SK-N-SH treated with all-trans-retinoic acid at 6 μM for 48 hours (cell line): ENCODE measurements at regions not wholly inside any gene's neighbourhood (a gene's known extent, or its start where the extent isn't known, plus 50 kb on each side); places are given as distances from the start of the nearest gene placed in this dataset.

ENCODE experiments used
- ATAC-seq: fragments of 200-7000 bp; cut with Tn5 transposase; 3 replicates; pipeline ENCODE4 v1.9.1; 2020; ENCODE audit warnings: mild to moderate bottlenecking, moderate library complexity
- BACH2 ChIP-seq: fragments of 250-450 bp; sonication (Bioruptor Pico); IDR thresholded peaks from 2 replicates; pipeline ENCODE4 v1.9.0; 2021; ENCODE audit warnings: mild to moderate bottlenecking, borderline replicate concordance
- CSDC2 ChIP-seq: fragments of 250-450 bp; sonication (Bioruptor Pico); IDR thresholded peaks from 2 replicates; pipeline ENCODE4 v1.5.0; 2020; ENCODE audit warnings: mild to moderate bottlenecking, moderate library complexity
- ESRRG ChIP-seq: fragments of 250-450 bp; sonication (Bioruptor Pico); IDR thresholded peaks from 2 replicates; pipeline ENCODE4 v1.6.1; 2021; ENCODE audit warnings: mild to moderate bottlenecking
- ISL1 ChIP-seq: fragments of 250-450 bp; sonication (Bioruptor Pico); IDR thresholded peaks from 2 replicates; pipeline ENCODE4 v2.1.2; 2022; ENCODE audit warnings: mild to moderate bottlenecking, moderate library complexity
- OSR1 ChIP-seq: fragments of 250-450 bp; sonication (Bioruptor Pico); IDR thresholded peaks from 2 replicates; pipeline ENCODE4 v1.8.0; 2022; ENCODE audit warnings: moderate library complexity, mild to moderate bottlenecking, inconsistent platforms
- PPARA ChIP-seq: fragments of 250-450 bp; sonication (Bioruptor Pico); IDR thresholded peaks from 2 replicates; pipeline ENCODE4 v1.5.0; 2020; ENCODE audit warnings: mild to moderate bottlenecking, borderline replicate concordance
- RARB ChIP-seq: fragments of 250-450 bp; sonication (Bioruptor Pico); IDR thresholded peaks from 2 replicates; pipeline ENCODE4 v1.8.0; 2021; ENCODE audit warnings: mild to moderate bottlenecking, moderate library complexity
- TCF4 ChIP-seq: fragments of 250-450 bp; sonication (Bioruptor Pico); IDR thresholded peaks from 2 replicates; pipeline ENCODE4 v1.8.0; 2021; ENCODE audit warnings: mild to moderate bottlenecking, moderate library complexity, borderline replicate concordance
- TOX ChIP-seq: fragments of 250-450 bp; sonication (Bioruptor Pico); IDR thresholded peaks from 2 replicates; pipeline ENCODE4 v1.8.0; 2021; ENCODE audit warnings: mild to moderate bottlenecking, moderate library complexity, borderline replicate concordance
- ZFP3 ChIP-seq: fragments of 250-450 bp; sonication (Bioruptor Pico); IDR thresholded peaks from 2 replicates; pipeline ENCODE4 v1.5.0; 2020; ENCODE audit warnings: mild to moderate bottlenecking, moderate library complexity
- ZFP30 ChIP-seq: fragments of 450-650 bp; formaldehyde crosslinking; IDR thresholded peaks from 2 replicates; pipeline ENCODE4 v1.5.0; 2022; ENCODE audit warnings: mild to moderate bottlenecking, moderate library complexity
- ZNF565 ChIP-seq: fragments of 450-650 bp; formaldehyde crosslinking; conservative IDR thresholded peaks from 2 replicates; pipeline ENCODE4 v1.5.0; 2020; ENCODE audit warnings: low read depth, mild to moderate bottlenecking, moderate library complexity
- ZNF70 ChIP-seq: fragments of 450-650 bp; formaldehyde crosslinking; IDR thresholded peaks from 2 replicates; pipeline ENCODE4 v1.5.0; 2020; ENCODE audit warnings: mild to moderate bottlenecking, moderate library complexity
- ZNF8 ChIP-seq: fragments of 450-650 bp; formaldehyde crosslinking; IDR thresholded peaks from 2 replicates; pipeline ENCODE4 v1.5.0; 2020; ENCODE audit warnings: mild to moderate bottlenecking, moderate library complexity
- TF ChIP-seq, protein P1 (sequence below): fragments of 250-450 bp; sonication (Bioruptor Pico); IDR thresholded peaks from 2 replicates; pipeline ENCODE4 v1.5.1; 2020; ENCODE audit warnings: low read depth, mild to moderate bottlenecking, moderate library complexity
- TF ChIP-seq, protein P2 (sequence below): fragments of 250-450 bp; sonication (Bioruptor Pico); IDR thresholded peaks from 2 replicates; pipeline ENCODE4 v1.8.0; 2021; ENCODE audit warnings: low read depth, mild to moderate bottlenecking, moderate library complexity, borderline replicate concordance
- TF ChIP-seq, protein P3 (sequence below): fragments of 250-450 bp; sonication (Bioruptor Pico); IDR thresholded peaks from 2 replicates; pipeline ENCODE4 v1.8.0; 2020; ENCODE audit warnings: mild to moderate bottlenecking, moderate library complexity, borderline replicate concordance

DNA sequence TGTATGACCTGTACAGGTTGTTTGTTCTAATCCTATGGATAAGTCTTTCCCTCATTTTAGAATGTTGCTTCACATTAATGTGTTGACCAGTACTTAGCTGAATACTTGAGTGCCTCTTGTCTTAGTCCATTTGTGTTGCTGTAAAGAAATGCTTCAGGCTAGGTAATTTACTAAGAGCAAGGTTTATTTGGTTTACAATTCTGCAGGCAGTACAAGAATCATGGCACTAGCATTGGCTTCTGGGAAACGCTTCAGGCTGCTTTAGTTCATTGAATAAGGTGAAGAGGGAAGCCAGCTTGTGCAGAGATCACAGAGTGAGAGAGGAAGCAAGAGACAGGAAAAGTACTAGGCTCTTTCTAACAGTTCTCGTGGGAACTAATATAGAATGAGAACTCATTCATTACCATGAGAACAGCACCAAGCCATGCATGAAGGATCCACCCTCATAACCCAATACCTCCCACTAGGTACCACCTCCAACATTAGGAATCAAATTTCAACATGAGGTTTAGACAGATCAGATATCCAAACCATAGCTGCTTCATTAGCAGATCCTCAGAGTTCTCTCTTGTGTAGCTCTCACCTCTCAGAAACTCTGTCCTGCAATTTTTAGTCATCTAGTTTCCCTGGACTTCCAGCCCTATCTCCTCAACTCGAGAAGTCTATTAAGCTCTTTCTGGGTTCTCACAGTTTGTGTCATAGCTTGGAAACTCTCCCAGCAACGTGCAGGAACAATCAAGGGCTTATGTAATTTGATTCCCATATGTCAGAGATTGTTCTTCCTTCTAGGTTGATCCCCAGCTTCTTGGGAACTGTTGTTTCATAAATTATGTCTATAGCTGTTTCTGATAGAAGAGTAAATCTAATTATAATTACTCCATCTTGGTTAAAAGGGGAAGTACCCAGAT is 2082.3 kb upstream of the CELF4 start:
- TF ChIP-seq ISL1: peak; percentile 57
- no peak for TF ChIP-seq CSDC2 (CRISPR knock-in tag)
- TF ChIP-seq ZFP3: 0 out of 2 replicates have a peak, but pooled peaks have one; percentile 12
- no peak for ATAC-seq

DNA sequence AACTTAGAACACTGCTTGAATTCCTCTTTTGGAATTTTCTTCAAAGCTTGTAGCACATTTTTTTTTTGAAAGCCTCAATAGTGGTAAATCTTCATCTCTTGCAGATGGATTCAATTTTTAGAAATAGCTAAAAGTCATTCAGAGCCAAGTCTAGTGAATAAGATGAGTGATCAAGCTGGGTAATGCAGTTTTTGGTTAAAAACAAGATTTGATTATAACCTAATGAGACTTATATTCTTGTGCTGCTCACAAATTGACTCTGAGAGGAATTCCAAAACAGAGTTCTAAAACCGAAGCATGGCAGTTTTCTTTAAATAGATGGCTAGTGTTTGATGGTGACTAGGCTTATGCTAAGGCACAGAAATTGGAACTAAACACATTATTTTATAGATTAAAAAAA is 2072.6 kb upstream of the CELF4 start:
- ATAC-seq: no peak
- TF ChIP-seq ESRRG (CRISPR knock-in tag) (no peak), CSDC2 (CRISPR knock-in tag) (no peak), RARB (CRISPR knock-in tag) (no peak), OSR1 (CRISPR knock-in tag) (no peak), ZNF70 (CRISPR knock-in tag) (no peak), BACH2 (no peak), TCF4 (CRISPR knock-in tag) (no peak), ISL1 (peak; percentile 77)
- TF ChIP-seq, protein P1, sequence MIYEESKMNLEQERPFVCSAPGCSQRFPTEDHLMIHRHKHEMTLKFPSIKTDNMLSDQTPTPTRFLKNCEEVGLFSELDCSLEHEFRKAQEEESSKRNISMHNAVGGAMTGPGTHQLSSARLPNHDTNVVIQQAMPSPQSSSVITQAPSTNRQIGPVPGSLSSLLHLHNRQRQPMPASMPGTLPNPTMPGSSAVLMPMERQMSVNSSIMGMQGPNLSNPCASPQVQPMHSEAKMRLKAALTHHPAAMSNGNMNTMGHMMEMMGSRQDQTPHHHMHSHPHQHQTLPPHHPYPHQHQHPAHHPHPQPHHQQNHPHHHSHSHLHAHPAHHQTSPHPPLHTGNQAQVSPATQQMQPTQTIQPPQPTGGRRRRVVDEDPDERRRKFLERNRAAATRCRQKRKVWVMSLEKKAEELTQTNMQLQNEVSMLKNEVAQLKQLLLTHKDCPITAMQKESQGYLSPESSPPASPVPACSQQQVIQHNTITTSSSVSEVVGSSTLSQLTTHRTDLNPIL (CRISPR knock-in tag): no peak

DNA sequence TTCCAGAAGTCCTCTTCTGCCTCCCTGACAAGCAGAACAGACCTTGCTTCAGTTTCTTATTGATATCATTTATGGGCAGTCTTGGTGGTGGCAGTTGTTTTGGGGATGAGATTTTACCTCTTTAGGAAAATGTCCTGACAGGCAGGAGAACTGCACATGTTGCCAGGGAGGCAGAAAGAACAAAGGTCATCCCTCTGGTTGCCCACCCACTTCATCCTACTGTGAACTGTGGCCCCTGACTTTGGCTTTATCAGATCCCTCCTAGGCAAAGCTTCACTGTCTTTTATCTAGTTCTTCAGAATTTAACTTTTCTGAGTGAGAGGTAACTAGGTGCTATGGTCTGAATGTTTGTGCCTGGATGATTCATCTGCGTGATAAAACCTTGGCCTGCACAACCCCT is 2071.3 kb upstream of the CELF4 start:
- TF ChIP-seq, protein P2, sequence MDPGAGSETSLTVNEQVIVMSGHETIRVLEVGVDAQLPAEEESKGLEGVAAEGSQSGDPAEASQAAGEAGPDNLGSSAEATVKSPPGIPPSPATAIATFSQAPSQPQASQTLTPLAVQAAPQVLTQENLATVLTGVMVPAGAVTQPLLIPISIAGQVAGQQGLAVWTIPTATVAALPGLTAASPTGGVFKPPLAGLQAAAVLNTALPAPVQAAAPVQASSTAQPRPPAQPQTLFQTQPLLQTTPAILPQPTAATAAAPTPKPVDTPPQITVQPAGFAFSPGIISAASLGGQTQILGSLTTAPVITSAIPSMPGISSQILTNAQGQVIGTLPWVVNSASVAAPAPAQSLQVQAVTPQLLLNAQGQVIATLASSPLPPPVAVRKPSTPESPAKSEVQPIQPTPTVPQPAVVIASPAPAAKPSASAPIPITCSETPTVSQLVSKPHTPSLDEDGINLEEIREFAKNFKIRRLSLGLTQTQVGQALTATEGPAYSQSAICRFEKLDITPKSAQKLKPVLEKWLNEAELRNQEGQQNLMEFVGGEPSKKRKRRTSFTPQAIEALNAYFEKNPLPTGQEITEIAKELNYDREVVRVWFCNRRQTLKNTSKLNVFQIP: no peak
- no peak for TF ChIP-seq BACH2
- no peak for TF ChIP-seq TOX
- no peak for TF ChIP-seq ZNF565 (CRISPR knock-in tag)
- TF ChIP-seq RARB (CRISPR knock-in tag): no peak
- ATAC-seq: no peak

DNA sequence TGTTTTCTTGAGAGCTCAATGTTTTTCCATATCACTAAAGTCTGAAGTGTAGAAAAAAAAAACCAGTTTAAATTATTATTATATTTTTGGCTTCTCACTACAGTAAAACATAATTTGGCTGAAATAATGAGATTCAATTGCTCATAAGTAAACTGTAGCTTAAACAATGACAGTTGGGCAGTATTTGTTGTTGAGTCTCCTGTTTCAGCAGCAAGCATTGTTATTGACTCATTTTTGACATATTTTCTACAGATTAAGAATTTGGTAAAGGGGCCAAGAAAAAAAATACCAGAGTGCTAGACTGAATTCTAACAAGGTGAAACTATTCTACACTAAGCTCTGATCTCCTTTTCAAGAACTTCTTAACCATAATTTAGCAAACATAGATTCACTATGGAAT is 2070.4 kb upstream of the CELF4 start:
- TF ChIP-seq CSDC2 (CRISPR knock-in tag): no peak
- no peak for TF ChIP-seq ESRRG (CRISPR knock-in tag)
- no peak for TF ChIP-seq PPARA (CRISPR knock-in tag)
- TF ChIP-seq ZNF565 (CRISPR knock-in tag): no peak

DNA sequence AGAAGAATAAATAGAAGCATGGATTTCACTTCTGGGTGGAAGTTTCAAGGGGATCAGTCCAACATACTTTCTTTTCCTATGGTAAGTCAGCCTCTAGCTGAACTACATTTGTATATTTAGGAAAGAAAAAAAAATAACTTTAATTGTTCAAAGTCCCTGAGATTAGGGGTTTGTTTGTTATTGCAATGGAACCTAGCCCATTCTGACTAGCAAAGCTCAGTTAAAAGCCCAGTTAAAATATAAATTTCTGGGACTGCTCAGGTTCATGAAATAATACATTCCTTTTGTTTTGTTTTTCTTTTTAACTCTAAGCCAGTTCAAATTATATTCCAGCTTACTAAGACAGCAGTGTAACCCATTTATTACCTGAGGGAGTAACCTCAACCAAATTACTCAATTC is 2069.6 kb upstream of the CELF4 start:
- TF ChIP-seq ESRRG (CRISPR knock-in tag) (no peak), ZNF565 (CRISPR knock-in tag) (no peak), RARB (CRISPR knock-in tag) (no peak), ZNF8 (CRISPR knock-in tag) (no peak)
- TF ChIP-seq, protein P2: no peak
- ATAC-seq: no peak

More for the DNA sequence above, 2070.4 kb upstream of the CELF4 start:
- ATAC-seq: no peak

DNA sequence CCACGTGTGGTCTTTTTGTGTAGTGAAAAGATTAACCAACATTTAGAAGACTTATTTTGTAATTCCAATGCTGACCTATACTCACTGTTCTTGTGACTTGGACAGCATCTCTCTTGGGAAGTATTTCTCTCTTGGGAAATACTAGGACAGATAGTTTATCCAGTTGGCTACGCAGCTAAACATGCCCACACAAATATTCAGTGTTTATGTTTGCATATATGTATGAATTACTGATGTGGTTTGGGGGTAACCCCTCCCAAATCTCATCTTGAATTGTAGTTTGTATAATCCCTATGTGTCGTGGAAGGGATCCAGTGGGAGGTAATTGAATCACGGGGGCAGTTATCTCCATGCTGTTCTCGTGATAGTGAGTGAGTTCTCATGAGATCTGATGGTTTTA is 2062.3 kb upstream of the CELF4 start:
- ATAC-seq: no peak
- TF ChIP-seq, protein P3, sequence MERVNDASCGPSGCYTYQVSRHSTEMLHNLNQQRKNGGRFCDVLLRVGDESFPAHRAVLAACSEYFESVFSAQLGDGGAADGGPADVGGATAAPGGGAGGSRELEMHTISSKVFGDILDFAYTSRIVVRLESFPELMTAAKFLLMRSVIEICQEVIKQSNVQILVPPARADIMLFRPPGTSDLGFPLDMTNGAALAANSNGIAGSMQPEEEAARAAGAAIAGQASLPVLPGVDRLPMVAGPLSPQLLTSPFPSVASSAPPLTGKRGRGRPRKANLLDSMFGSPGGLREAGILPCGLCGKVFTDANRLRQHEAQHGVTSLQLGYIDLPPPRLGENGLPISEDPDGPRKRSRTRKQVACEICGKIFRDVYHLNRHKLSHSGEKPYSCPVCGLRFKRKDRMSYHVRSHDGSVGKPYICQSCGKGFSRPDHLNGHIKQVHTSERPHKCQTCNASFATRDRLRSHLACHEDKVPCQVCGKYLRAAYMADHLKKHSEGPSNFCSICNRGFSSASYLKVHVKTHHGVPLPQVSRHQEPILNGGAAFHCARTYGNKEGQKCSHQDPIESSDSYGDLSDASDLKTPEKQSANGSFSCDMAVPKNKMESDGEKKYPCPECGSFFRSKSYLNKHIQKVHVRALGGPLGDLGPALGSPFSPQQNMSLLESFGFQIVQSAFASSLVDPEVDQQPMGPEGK (CRISPR knock-in tag): no peak
- TF ChIP-seq ZNF565 (CRISPR knock-in tag) (no peak), ZFP30 (no peak)
- TF ChIP-seq, protein P1 (CRISPR knock-in tag): no peak
